Activated CD4-positive, alpha-beta T cell treated with anti-CD3 and anti-CD28 coated beads, Interleukin-2, amount 50 U/mL, for 1 hour (primary cell): ENCODE measurements at regions not wholly inside any gene's neighbourhood (a gene's known extent, or its start where the extent isn't known, plus 50 kb on each side); places are given as distances from the start of the nearest gene placed in this dataset.

Experiments
- DNase-seq: peaks from one replicate; pipeline ENCODE4 v3.0.0-alpha.2; 2020

DNA sequence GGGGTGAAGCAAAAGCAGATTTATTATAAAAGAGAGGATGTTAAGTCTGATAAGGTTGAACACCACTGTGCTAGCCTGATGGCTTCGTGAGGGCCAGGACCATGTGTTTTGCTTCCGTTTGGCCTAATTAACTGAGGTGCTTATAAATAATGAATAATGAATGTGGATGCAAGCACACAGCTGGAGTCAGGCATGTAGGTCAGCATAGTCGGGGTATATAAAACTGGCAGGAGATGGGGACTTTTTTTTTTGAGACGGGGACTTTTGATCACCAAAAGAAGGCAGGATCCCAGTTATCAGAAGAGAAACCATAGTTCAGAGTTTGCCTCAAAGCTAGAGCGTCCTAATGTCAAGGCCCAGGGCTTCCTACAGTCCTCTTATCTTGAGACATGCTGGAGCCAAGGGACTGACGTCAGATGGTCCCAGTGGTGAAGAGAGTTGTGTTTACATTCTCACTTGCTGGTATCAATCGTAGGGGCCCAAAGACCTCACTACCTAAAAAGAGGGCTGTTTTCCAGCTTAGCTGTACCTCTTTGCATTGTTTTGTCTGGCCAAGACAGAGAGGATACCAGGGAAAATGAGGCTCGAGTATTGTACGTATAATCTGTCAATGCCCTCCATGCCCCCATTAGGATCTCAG is 50.4 kb downstream of the RTL9 start:
- DNase-seq = no peak

DNA sequence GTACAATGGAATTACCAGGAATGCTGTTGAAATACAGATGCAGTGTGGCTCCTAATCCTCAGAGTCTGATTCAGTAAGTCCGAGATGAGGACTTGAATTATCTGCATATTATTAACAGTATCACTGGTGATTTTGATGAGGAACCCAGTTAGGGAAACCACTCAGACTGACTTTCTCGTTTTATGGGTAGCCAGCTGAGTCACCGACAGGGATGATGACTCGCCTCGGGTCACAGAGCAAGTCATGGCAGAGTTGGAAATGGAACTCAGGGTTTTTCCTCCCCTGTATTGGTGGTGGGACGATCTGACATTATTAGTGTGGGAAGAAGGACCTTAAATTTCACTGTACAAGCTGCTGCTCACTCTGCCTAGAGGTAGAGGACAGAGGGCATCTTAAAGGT is 51.3 kb downstream of the RTL9 start:
- DNase-seq = no peak

DNA sequence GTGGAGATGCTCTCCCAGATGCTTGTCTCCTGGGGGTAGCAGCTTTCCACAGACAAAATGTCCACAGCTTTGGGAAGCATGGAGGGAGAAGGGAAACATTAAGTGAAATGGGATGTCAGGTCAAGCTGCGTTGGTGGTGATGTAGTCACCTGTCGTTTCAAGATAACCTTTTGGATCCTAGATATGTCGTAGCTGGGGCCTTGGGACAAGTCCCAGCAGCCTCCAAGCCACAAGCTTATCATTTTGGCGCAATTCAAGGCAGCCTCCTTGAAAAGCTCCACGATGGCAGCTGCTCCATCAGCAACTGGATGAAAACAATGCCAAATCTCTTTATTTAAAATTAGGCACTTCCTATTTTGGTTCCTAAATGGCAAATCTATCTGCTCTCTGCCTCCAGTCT is 52.0 kb downstream of the RTL9 start:
- DNase-seq = no peak

DNA sequence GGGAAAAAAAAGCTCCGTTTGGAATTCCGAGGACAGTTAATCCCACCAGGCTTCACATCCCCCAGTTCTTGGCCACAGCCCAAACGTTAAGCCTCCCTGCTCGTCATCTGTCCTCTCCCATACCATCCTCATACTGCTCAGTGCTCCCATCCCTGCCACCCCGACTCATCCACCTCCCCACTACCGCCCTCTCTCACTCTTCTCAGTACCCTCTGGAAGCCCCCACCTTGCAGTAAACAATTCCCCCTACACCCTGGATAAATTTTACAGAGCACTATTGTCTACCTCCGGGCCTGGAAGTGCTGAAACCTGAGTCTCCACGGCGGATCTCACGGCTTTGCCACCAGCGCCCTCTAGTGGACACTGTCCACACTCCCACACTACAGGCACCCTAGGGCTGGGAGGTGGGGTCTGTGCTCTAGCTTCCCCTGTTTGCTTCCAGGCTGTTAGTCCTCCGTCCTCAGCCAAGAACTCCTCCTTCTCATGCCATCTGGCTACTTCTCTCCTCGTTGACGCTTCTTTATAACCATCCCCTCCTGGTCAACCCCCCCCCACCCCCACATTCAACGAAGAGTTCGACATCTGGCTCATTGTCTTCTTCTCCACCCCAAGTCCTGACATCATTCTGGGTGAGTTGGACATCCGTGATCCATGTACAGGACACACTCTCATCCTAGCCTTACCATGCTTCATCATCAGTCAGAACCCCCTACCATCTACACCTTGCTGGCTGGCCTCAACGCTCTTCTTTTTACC is 54.5 kb downstream of the RTL9 start:
- peak; percentile 66 for DNase-seq

DNA sequence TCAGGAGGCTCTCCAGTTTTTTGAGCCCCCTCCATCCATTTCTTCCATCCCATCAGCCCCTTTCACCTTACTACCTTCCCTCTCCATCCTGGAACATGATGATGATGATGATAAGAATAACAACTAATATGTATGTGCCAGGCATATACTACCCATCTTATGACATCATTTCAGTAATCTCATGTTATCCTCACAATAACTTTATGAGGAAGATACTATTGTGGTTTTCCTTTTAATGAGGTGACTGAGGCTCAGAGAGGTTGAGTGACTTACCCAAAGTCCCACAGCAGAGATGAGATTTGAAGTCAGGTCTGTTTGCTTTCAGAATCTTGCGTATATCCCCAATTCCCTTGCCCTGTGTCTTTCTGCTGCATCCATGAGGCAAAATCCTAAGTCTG is 55.1 kb downstream of the RTL9 start:
- DNase-seq = no peak

DNA sequence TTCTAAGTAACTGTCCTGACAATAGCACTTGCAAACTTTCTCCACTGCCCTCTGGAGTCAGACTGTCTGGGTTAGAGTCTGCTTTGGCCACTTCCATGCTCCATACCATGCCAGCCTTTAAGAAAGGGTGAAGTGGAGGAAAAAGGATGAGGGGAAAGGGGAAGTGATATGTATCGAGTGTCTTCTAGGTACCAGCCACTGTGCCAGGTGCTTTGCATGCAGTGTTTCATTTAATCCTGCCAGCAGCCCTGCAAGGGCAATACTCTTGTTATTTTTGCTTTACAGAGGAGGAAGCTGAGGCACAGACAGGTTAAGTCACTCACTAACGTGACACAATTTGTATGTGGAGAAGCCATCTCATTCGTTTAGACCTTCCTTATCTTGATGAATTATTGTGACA is 55.6 kb downstream of the RTL9 start:
- DNase-seq = no peak

DNA sequence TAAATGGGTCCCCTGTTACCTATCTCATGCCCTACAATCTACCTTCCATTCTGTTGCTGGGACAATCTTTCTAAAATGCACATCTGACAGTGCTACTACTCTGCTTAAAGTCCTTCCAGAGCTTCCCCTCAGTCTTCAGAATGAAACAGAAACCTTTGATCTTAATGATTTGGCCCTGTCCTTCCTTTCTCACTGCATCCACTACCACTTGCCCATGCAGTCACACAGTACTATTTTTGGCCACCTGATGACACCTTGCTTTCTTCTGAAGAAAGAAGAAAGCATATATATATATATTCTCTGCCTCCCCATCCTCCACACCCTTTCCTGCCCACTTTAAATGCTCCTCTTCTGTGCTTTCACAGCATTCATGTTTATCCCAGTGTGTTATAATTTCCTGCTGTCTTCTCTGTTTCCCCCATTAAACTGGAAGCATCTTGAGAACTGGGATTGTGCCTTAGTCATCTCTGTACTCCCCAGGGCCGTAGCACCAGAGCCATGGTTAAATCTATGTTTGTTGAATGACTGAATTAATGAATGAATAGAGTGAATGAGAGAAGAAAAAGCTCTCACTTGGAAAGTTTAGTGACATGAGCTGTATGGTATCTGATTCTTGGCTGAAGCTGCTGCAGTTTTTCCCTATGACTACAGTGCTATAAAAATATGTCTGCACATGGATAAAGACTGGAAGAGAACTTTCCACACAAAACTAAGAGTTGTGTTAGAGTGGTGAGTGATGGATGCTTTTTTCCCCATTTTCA is 56.2 kb downstream of the RTL9 start:
- no peak for DNase-seq

DNA sequence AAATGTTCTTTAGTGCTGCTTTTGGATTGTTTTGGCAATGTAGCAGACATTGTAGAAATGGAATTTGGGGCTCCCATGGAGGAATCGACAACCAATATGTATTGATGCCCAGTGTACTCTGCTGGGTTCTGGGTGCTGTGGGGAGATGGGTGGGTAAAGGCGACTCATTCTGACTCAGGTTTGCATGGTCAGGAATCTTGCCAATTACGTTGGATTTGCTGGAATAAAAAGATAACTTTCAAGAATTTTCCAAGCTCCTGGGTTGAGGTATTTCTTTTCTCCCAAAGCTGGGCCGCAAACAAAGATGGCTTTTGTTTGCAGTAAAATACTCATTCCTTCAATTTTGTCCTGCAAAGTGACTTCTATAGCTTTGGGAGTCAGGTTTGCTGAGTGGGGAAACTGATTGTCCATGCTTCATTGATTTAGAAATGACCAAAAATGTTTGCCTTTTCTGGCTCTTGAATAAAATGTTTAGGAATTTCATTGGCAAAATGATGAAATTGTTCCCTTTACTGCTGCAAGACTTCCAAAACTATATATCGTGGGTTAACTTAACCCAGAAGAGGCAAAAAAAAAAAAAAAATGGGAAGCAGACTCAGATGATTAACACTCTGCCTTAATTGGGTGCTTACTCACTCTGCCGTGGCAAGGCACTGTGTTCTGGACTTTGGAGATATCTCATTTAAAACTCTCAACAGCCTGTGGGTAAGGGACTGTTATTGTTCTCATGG is 57.0 kb downstream of the RTL9 start:
- no peak for DNase-seq

DNA sequence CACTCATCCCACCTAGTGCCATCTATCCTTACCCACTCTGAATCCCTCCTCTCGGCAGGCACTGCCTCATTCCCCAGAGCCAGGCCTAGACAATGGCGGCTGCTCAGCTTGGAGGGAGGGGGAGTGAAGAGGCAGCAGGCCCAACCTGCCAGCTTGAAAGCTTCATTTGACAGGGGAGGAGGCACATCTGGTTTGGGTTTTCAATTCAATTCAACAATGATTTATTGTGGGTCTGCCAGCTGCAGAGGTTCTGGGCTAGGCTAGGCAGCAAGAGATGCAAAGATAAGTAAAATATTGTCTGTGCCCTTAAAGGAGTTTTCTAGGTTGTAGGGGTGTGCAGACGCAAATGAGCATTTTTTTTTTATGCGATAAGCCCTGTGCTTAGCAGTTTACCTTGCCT is 58.5 kb downstream of the RTL9 start:
- no peak for DNase-seq

DNA sequence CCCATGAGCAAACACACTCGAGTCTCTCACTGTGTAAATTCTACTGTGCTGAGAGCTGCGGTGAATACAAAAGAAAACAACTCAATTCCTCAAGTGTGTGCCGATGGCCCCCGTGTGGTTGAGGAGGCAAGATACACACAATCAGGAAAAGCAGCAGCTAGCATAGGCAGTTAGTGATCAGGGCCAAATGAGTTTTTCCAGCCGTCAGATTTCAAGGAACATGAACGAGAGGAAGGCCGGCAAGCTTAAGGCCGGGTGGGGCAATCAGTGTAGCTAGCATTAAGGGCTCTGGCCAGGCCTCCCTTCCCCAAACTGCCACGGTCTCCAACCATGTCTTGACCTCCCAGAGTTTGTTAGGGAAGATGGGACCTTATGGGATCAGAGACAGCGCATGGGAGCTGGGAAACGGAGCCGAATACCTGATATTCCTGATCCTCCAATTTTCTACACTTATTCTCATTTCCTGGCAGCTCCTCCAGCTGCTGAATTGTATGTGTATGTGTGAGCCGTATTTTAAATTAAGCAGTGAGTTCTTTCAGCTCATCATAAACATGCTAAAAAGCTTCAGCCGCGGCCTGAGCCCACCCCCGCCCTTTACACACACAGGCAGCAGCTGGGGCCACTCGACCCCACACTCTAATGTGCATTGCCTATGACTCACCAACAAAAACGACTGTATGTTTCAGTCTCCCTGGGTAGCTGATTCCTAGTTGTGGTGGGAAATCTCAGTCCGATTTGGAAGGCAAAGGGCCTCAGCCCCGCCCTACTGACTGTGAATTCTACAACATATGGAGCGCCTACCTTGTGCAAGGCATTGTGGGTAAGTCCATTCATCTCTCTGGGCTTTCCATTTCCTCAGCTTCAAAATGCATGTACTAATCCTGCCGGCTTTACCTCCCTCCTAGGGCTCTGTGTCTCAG is 59.9 kb downstream of the RTL9 start:
- no peak for DNase-seq

DNA sequence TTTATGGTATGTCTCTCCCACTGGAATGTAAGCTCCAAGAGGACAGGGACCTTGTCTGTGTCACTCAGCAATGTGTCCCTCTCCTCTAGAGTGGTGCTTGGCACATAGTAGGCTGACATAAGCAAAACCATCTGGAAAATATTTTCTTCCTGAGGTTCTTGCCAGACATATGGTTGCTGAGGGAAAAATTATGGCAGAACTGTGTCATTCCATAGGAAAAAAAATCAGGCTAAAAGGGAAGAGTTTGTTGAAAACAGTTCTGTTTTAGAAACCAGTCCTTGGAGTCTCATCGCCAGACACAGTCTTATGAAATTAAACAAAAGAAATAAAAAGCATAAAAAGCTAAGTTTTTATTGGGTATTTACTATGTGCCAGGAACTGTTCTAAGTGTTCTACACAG is 60.9 kb downstream of the RTL9 start:
- DNase-seq = no peak

DNA sequence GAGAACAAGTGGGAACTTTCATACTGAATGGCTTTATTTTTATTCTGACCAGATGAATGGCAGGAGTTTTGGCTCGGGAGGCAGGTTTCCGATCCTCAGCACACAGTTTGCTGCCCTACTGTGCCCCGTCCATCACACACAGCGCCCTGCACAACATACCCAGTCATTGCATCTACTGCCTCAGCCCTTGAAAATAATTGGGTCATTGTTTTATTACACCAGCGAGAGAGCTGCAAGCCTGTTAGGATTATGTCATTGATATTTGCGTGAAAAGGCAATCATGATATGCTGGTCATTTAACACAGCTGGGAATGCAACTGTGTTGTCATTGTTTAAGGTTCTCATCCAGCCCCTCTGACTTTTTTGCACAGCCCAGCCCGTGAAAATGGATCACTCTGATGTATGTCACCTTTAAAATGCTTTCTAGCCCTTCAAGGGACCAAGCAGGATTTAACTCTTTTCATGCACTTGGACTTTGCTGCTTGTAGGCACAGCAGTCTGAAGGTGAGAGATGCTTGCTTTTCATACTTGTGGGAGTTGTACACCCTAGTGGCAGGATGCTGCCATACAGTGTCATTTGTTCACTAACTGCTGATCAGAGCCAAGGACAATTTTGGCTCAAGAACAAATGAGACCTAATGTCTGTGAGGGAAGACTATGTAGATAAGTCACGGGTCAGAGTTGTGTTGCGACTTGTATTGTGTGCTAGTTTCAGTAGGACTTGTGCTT is 62.3 kb downstream of the RTL9 start:
- no peak for DNase-seq

DNA sequence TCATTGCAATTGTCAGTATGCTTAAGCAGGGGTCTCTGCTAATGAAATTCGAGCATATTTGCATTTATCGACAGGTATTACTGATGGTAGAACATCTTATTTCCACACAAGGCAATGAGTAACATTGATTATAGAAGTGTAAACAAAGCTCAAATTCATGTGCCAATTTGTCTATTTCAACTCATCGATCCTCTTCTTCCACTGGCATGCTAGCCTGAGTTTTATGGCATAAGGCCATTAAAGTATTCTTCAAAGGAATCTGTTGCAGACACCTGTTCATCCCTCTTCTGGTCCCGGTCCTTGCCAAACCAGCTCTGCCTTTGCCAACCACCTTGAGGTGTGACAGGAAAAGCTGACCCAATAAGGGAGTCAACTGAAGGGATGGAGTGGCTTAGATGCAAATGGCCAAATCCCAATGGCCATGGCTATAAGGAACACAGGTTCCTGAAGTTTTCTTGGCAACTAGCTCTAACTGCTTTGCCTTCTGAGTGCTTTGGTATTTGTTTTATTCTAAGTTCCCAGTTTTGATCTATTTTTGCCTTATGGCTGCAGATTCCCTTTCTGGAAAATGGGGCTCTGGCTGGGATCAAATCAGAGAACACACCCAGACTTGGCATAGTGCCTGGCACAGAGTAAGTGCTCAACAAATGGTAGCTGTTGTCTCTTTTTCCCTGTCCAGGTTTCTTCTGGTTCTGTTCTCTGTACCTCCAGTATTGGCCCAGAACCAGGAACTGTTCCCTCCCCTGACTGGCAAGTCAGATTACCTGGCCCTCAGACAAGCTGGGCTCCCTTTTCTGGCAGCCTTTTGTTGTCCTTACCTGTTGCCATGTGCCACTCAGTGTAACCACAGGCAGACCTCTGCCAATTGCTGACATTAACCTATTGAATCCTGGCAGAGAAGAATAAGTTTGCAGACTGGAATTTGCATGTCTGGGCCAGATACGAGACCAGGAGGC is 63.1 kb downstream of the RTL9 start:
- no peak for DNase-seq

DNA sequence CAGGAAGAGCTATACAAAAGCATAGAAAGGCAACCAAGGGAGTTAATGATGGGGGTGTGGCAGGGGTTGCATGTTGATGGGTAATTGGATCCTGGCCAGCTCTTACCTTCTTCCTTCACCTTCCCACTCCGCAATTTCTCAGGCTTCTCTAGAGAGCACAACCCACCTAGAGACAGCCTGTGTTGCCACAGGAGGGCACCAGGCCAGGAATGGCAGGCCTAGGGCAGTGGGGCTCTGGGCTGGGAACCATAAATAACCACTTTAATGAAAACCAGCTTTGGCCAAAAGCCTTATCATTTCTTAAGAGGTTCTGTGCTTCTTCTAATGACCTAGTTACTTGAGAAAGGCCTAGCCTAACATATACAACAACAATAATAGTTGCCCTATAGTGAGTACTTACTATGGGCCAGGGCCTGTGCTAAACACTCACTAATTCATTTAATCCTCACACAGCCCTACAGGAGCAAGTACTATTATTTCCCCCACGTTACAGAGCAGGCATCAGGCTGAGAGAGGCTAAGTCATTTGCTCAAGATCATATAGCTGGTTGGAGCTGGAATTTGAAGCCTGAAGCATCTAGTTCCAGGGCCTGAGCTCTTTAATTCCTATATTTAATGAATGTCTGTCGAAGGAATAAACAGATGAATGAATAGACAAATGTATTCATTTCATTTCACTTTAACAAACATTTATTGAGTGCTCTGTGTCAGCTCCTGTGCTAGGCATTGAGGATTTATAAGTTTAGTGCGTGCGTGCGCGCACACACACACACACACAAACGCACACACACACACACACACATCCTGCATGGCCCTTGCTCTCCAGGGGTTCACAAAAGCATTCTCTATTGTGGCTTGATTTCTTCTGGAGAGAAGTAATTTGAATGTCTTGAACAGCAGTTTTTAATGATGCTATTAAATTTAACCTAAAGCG is 66.8 kb downstream of the RTL9 start:
- no peak for DNase-seq

DNA sequence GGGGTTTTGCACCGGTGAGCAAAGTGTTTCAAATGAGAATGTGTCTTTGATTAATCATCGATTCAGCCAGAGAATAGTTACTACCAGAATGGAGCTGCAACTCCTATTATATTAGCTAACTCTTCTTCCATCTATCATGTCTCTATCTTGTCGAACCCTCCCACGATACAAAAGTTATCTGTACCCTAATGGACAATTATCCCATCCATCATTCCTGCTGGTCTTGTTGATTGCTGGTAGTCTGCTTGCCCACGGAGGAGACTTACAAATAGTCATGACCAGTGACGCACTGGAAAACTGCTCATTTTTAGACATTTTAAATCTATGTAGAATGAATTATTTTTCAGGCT is 67.5 kb downstream of the RTL9 start:
- DNase-seq = no peak

DNA sequence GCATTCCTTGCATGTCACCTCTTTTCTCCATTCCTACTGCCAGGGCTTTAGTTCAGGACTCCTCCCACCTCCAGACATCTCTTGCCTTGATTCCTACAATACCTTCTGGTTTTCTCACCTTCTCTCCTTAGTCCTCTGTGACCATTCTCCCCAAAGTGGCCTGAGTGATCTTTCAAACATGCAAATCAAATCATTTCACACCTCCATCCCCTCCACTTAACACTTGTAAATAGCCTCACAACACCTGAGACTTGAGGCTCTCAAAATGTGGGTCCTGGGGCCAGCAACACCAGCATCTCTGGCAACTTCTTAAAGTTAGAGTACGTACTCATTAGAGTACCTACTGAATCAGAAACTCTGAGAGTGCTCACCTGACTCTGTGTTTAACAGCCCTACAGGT is 68.4 kb downstream of the RTL9 start:
- no peak for DNase-seq

DNA sequence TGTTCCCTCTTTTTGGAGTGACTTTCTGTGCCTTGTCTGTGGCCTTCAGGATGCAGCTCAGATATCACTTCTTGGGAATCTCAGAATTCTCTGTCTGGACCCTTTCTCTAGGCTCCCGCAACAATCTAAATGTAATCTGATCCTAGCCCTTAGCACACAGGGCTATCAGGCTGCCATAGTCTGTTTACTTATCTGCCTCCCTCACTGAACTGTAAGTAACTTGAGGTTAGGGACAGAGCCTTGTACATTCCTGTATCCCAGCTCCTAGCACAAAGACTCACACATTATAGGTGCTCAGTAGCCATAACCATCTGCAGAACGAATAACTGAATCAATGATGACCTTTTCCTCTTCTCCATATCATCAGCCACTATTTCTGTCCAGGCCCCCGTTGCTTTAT is 69.5 kb downstream of the RTL9 start:
- no peak for DNase-seq

DNA sequence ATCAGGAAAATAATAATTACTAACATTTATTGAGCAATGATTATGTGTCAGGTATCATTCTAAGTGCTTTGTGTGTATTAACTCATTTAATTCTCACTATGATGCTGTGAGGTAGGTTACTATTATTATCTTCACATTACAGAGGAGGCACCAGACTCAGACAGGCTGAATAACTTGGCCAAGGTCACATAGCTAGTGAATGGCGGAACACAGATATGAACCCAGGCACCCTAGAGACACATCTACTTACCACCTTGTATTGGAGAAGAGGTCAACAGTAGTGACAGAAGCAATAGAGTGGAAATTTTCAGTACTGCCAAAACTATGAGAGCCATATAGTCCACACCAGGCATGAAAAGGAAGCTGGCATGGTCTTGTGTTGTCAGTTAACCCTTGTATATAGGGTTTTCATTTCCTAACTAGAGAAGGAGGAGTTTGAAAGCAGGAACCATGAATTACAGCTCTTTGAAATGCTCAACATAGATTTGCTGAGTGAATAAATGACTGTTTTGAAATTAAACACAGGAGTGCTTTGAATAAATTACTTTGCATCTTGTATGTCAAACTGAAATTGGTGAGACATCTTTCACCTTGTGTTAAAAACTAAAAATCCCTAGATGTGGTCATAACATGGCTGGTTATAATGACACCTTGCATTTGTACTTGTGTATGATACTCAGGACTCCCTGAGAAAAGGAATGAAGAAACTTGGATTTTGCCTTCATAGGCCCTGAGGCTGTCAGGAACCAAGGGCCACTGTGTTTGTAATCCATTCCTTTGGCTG is 71.8 kb downstream of the RTL9 start:
- no peak for DNase-seq
